ENCODE measurements at regions not wholly inside any gene's neighbourhood (a gene's known extent, or its start where the extent isn't known, plus 50 kb on each side); places are given as distances from the start of the nearest gene placed in this dataset.

GRCh38 chr5:33315189-33315588, 125.6 kb upstream of the TARS1 start:
- TF ChIP-seq CTCF (conservative IDR thresholded peaks at IDR 0.05), result no peak
- TF ChIP-seq ZFX (IDR thresholded peaks at IDR 0.05), result no peak
